ENCODE measurements at regions not wholly inside any gene's neighbourhood (a gene's known extent, or its start where the extent isn't known, plus 50 kb on each side); places are given as distances from the start of the nearest gene placed in this dataset.

GRCh38 chr5:106171132-106171531 is 1499.6 kb downstream of the EFNA5 start:
- FAIRE-seq (no peak), DNase-seq (no peak)
- Histone ChIP-seq H3K36me3 (ENCODE audit: control insufficient read depth in 2 of 3, insufficient read depth in 3 of 3, low read length in 3 of 3) (no peaks in the 10 kb centered on the region), H3K27ac (ENCODE audit: low read depth in 2 of 2, low read length in 2 of 2) (no peak overlapping the region), H3K9ac (ENCODE audit: low read length in 3 of 3) (no peak overlapping the region), H3K4me1 (ENCODE audit: control insufficient read depth in 2 of 3, insufficient read depth in 2 of 3, low read depth in 1 of 3, low read length in 3 of 3) (no peaks in the 10 kb centered on the region), H3K9me3 (ENCODE audit: control insufficient read depth in 2 of 3, insufficient read depth in 1 of 3, low read length in 3 of 3) (no peaks in the 10 kb centered on the region), H3K4me3 (ENCODE audit: low read length in 3 of 3) (no peak overlapping the region), H3K27me3 (ENCODE audit: control insufficient read depth, insufficient read depth, low read length) (no peaks in the 10 kb centered on the region)
- intact Hi-C loops (cut with DNase I): no loop called here
- TF ChIP-seq CTCF (IDR thresholded peaks at IDR 0.05; ENCODE audit: borderline replicate concordance, extremely low read depth, insufficient read depth): no peak

GRCh38 chr5:106167766-106168165 is 1503.0 kb downstream of the EFNA5 start:
- TF ChIP-seq CTCF (IDR thresholded peaks at IDR 0.05; ENCODE audit: borderline replicate concordance, extremely low read depth, insufficient read depth): no peak

GRCh38 chr5:106163233-106163632 is 1507.5 kb downstream of the EFNA5 start:
- Histone ChIP-seq H3K27me3 (ENCODE audit: control insufficient read depth, insufficient read depth, low read length) (no peaks in the 10 kb centered on the region), H3K9me3 (ENCODE audit: control insufficient read depth in 2 of 3, insufficient read depth in 1 of 3, low read length in 3 of 3) (no peaks in the 10 kb centered on the region), H3K4me3 (ENCODE audit: low read length in 3 of 3) (no peak overlapping the region), H3K4me1 (ENCODE audit: control insufficient read depth in 2 of 3, insufficient read depth in 2 of 3, low read depth in 1 of 3, low read length in 3 of 3) (no peaks in the 10 kb centered on the region), H3K9ac (ENCODE audit: low read length in 3 of 3) (no peak overlapping the region), H3K36me3 (ENCODE audit: control insufficient read depth in 2 of 3, insufficient read depth in 3 of 3, low read length in 3 of 3) (no peaks in the 10 kb centered on the region), H3K27ac (ENCODE audit: low read depth in 2 of 2, low read length in 2 of 2) (no peak overlapping the region)
- FAIRE-seq (no peak), DNase-seq (peak in 1 of 5 donors; percentile 29)
- intact Hi-C loops (cut with DNase I): no loop called here
- TF ChIP-seq CTCF (IDR thresholded peaks at IDR 0.05; ENCODE audit: borderline replicate concordance, extremely low read depth, insufficient read depth): no peak

More at GRCh38 chr5:106167766-106168165, 1503.0 kb downstream of the EFNA5 start:
- Histone ChIP-seq H3K9me3 (ENCODE audit: control insufficient read depth in 2 of 3, insufficient read depth in 1 of 3, low read length in 3 of 3) (no peaks in the 10 kb centered on the region), H3K4me1 (ENCODE audit: control insufficient read depth in 2 of 3, insufficient read depth in 2 of 3, low read depth in 1 of 3, low read length in 3 of 3) (no peaks in the 10 kb centered on the region), H3K36me3 (ENCODE audit: control insufficient read depth in 2 of 3, insufficient read depth in 3 of 3, low read length in 3 of 3) (no peaks in the 10 kb centered on the region), H3K4me3 (ENCODE audit: low read length in 3 of 3) (no peak overlapping the region), H3K9ac (ENCODE audit: low read length in 3 of 3) (no peak overlapping the region), H3K27me3 (ENCODE audit: control insufficient read depth, insufficient read depth, low read length) (no peaks in the 10 kb centered on the region), H3K27ac (ENCODE audit: low read depth in 2 of 2, low read length in 2 of 2) (no peak overlapping the region)
- intact Hi-C loops (cut with DNase I): no loop called here
- no peak for DNase-seq
- no peak for FAIRE-seq

GRCh38 chr5:106159616-106160015 is 1511.1 kb downstream of the EFNA5 start:
- Histone ChIP-seq H3K27ac (ENCODE audit: low read depth in 2 of 2, low read length in 2 of 2) (no peak overlapping the region), H3K27me3 (ENCODE audit: control insufficient read depth, insufficient read depth, low read length) (no peaks in the 10 kb centered on the region), H3K9me3 (ENCODE audit: control insufficient read depth in 2 of 3, insufficient read depth in 1 of 3, low read length in 3 of 3) (no peaks in the 10 kb centered on the region), H3K36me3 (ENCODE audit: control insufficient read depth in 2 of 3, insufficient read depth in 3 of 3, low read length in 3 of 3) (no peaks in the 10 kb centered on the region), H3K9ac (ENCODE audit: low read length in 3 of 3) (no peak overlapping the region), H3K4me1 (ENCODE audit: control insufficient read depth in 2 of 3, insufficient read depth in 2 of 3, low read depth in 1 of 3, low read length in 3 of 3) (no peaks in the 10 kb centered on the region), H3K4me3 (ENCODE audit: low read length in 3 of 3) (no peak overlapping the region)
- intact Hi-C loops (cut with DNase I): no loop called here
- FAIRE-seq: no peak
- no peak for DNase-seq
- no peak for TF ChIP-seq CTCF (IDR thresholded peaks at IDR 0.05; ENCODE audit: borderline replicate concordance, extremely low read depth, insufficient read depth)
